Adrenal gland (tissue), 9 donors: ENCODE measurements at regions not wholly inside any gene's neighbourhood (a gene's known extent, or its start where the extent isn't known, plus 50 kb on each side); places are given as distances from the start of the nearest gene placed in this dataset.

Experiments used
- DNase-seq, 7 donors: peaks; one replicate each; pipeline ENCODE4 v3.0.0-alpha.2; 2019 to 2020
- H3K27ac ChIP-seq, 5 donors: fragments of 200-600 bp; sonication (generic) in 4 of 5; 1 replicate in 3 of 5; 2 replicates in 2 of 5; pipeline versions ENCODE4 v1.5.1 to v1.8.0; 2016 to 2020; ENCODE audit warnings: mild to moderate bottlenecking in 1 of 5
- H3K27me3 ChIP-seq: fragments of 200-600 bp; 2 replicates; pipeline ENCODE4 v1.8.0; 2021
- H3K36me3 ChIP-seq, 2 donors: fragments of 200-600 bp; replicated peaks in 1 of 2; 1 replicate in 1 of 2; 2 replicates in 1 of 2; pipeline versions ENCODE4 v1.5.1 to v1.8.0; 2018 to 2022
- H3K4me1 ChIP-seq, 2 donors: fragments of 200-600 bp; replicated peaks in 1 of 2; 1 replicate in 1 of 2; 2 replicates in 1 of 2; pipeline versions ENCODE4 v1.5.1 to v1.8.0; 2018 to 2021
- H3K4me3 ChIP-seq, 4 donors: fragments of 200-600 bp; sonication (generic) in 3 of 4; one replicate each; pipeline ENCODE4 v1.5.1; 2016 to 2018
- H3K9me3 ChIP-seq, 3 donors: fragments of 200-600 bp; sonication (generic) in 1 of 3; replicated peaks in 1 of 3; 1 replicate in 2 of 3; 2 replicates in 1 of 3; pipeline versions ENCODE4 v1.5.1 to v1.8.0; 2016 to 2021
- CTCF ChIP-seq, 6 experiments: fragments of 450-650 bp in 4 of 6; fragments of 200-600 bp in 2 of 6; sonication (generic) in 1 of 6; IDR thresholded peaks; 1 replicate in 5 of 6; 2 replicates in 1 of 6; pipeline versions ENCODE4 v1.5.1 to v1.8.0; 2016 to 2021; ENCODE audit warnings: antibody characterized with exemption in 6 of 6, mild to moderate bottlenecking in 2 of 6, moderate library complexity in 1 of 6
- POLR2A ChIP-seq, 2 donors: fragments of 450-650 bp; IDR thresholded peaks; one replicate each; pipeline ENCODE4 v1.6.1; 2017; ENCODE audit warnings: antibody characterized with exemption in 2 of 2, mild to moderate bottlenecking in 2 of 2, moderate library complexity in 1 of 2
- WGBS, 4 donors: extraction: QIAGEN DNeasy Blood & Tissue Kit in 2 of 4; methylation state at CpG; one replicate each; pipeline versions ENCODE4 v1.1.5 to v1.1.7; 2013 to 2017; 5-methylcytosine and 5-hydroxymethylcytosine counted together
- intact Hi-C, 2 donors: fragments of 100-400 bp; cut with DNase I; formaldehyde crosslinking; loops; one replicate each; pipeline versions ENCODE4 v1.14.1 to v1.15.0; 2022 to 2023
- donor health status: healthy with polysubstance abuse.
- donor health status: Bipolar disorder and iron deficiency.
- donor health status: DM: yes; HTN: yes; CAD: no.
- donor health status: DM: no; HTN: no; CAD: no.
- donor health status: DM: no; HTN: no; CAD: no.

GRCh38 chrX:131840799-131841495 is 182.2 kb upstream of the STK26 start:
- Histone ChIP-seq H3K4me3 (no peak overlapping the region), H3K9me3 (no peaks in the 10 kb centered on the region), H3K4me1 (no peaks in the 10 kb centered on the region), H3K27me3 (peaks cover 20% of the 10 kb centered on the region), H3K36me3 (no peaks in the 10 kb centered on the region), H3K27ac (no peak overlapping the region)
- no peak for TF ChIP-seq POLR2A (IDR thresholded peaks at IDR 0.05)
- no peak for DNase-seq
- intact Hi-C loops: loop anchor here in 1 of 2 donors (5.0 to 10.0 kb wide), 2 partner anchors 164 to 224 kb away; no protein-coding TSS in a partner anchor
- WGBS, 4 donors: 25 to 53% (median 37%) methylated on average over 5 to 24 of the region's 24 CpGs

GRCh38 chrX:131841496-131842437 is 181.3 kb upstream of the STK26 start:
- Histone ChIP-seq H3K36me3 (no peaks in the 10 kb centered on the region), H3K27me3 (peaks cover 20% of the 10 kb centered on the region), H3K9me3 (no peaks in the 10 kb centered on the region), H3K4me1 (no peaks in the 10 kb centered on the region), H3K27ac (no peak overlapping the region), H3K4me3 (no peak overlapping the region)
- WGBS, 4 donors: 43 to 50% (median 45%) methylated on average over 20 to 29 of the region's 31 CpGs
- TF ChIP-seq CTCF (IDR thresholded peaks at IDR 0.05) (peak; percentile 53 to 93 (median 80)), POLR2A (IDR thresholded peaks at IDR 0.05) (no peak)
- DNase-seq: peak in 6 of 7 donors; percentile 26 to 45 (median 29)
- intact Hi-C loops: loop anchor here in 1 of 2 donors (5.0 to 10.0 kb wide), 2 partner anchors 164 to 223 kb away; no protein-coding TSS in a partner anchor

GRCh38 chrX:131843987-131844386 is 179.1 kb upstream of the STK26 start:
- no peaks in the 10 kb centered on the region for H3K9me3 ChIP-seq
- TF ChIP-seq POLR2A (IDR thresholded peaks at IDR 0.05) (no peak), CTCF (IDR thresholded peaks at IDR 0.05) (no peak)
- no peak for DNase-seq
- H3K4me1 ChIP-seq: no peaks in the 10 kb centered on the region
- no peaks in the 10 kb centered on the region for H3K36me3 ChIP-seq
- intact Hi-C loops: loop anchor here in 1 of 2 donors (5.0 to 10.0 kb wide), 2 partner anchors 167 to 221 kb away; no protein-coding TSS in a partner anchor
- peaks cover 26% of the 10 kb centered on the region for H3K27me3 ChIP-seq
- H3K4me3 ChIP-seq: no peak overlapping the region
- H3K27ac ChIP-seq: no peak overlapping the region

- intact Hi-C loops: loop anchor here in 1 of 2 donors (10.0 kb wide), 1 partner anchor 220 kb away; no protein-coding TSS in a partner anchor
- WGBS, 4 donors: 72 to 91% (median 89%) methylated on average over 2 of the region's 2 CpGs
- TF ChIP-seq POLR2A (IDR thresholded peaks at IDR 0.05) (no peak), CTCF (IDR thresholded peaks at IDR 0.05) (no peak)
- Histone ChIP-seq H3K36me3 (no peaks in the 10 kb centered on the region), H3K27me3 (peaks cover 29% of the 10 kb centered on the region), H3K4me3 (no peak overlapping the region), H3K4me1 (no peaks in the 10 kb centered on the region), H3K9me3 (no peaks in the 10 kb centered on the region), H3K27ac (no peak overlapping the region)
- no peak for DNase-seq
Observed at GRCh38 chrX:131845201-131845600, 177.9 kb upstream of the STK26 start.
